HG02981 (cell line): ENCODE measurements at regions not wholly inside any gene's neighbourhood (a gene's known extent, or its start where the extent isn't known, plus 50 kb on each side); places are given as distances from the start of the nearest gene placed in this dataset.
A peak's percentile ranks its signal among the peaks of the same experiment; 100 is the strongest.

Experiments
- ATAC-seq: cut with Tn5 transposase; IDR thresholded peaks from one replicate; pipeline ENCODE4 v1.9.1; 2021; ENCODE audit warnings: mild to moderate bottlenecking, moderate library complexity; ENCODE audit not compliant: unreplicated experiment

DNA sequence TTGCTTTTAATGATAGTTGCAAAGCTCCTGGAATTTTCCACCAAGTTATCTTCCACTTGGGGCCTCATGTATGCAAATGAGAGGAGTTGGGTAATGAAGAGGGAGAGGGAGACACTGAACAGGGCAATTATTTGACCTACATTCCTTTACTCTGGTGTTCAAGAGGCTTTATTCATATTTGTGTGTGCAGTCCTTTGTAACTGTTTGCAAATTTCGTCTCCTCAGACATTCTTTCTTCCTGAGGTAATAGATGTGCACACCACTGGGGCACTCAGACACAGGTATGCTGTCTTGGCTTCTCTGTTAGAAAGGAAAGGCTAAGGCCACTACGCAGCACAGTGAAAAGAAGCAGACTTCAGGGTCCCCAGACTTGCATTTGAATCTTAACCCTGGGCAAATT, 189.7 kb upstream of the IL12A start:
- ATAC-seq, result no peak

DNA sequence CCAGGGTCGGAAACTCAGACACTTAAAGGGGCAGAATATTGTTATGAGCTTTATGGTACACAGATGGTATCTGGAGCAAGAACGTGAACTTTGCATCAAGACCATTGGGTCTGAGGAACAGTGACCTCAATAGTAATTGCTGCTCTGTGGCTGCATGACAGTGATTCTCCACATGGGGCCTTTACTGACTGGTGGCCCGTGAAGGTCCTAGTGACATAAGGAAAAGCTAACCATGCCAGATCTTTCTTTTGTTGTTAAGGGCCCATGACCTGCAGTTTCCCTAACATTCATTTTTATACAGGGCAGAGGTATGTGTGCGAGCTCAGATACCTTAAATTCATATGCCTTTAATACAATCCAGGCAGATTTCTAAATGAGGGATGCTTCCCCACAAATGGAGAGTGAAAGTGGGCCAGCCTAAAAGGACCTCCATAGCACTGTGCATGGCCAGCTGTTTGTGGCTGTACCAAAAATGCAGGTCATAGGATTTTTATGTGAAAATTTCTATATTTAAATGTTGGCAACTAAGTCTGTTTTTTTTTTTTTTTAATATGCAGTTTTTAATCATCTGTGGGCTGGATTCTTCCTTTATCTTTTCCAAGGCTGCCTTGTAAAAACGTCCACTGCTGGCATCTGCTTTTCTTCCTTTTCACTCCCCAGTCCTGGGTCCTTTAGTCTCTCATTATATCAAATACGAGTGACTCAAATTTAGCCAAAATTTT, 188.0 kb upstream of the IL12A start:
- no peak for ATAC-seq

DNA sequence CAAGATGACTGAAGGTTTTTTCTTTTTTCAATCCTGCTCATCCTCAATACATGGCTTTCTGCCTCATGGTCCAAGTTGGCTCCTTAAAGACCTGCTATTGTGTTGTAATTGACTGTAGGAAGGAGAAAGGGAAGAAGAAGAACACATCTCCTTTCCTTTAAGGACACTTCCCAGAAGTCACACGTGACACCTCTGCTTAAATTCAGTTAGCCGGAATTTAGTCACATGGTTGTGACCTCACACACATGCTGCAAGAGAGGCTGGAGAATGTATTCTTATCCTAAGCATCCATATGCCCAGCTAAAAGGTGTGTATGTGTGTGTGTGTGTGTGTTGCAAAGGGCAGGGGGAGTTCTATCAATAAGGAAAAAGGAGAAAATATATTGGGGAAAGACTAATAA, 185.8 kb upstream of the IL12A start:
- ATAC-seq, result no peak

DNA sequence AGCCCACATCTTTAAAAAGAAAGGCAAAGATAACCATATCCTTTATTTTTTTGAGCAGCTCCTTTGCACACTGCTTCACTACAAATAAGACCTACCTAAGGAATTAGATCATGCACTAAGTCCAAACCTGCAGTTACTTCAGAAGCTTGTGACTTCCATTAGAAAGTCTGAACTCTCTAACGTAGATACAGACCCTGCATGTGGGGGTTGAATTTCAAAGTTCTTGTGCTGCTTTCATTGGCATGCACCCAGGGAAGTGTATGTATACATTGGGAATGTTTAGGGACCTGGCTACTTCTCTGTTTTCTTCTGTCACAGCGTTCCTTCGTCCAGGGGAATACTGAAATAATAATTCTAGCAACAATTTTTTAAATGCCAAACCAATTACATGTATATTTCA, 185.2 kb upstream of the IL12A start:
- no peak for ATAC-seq

DNA sequence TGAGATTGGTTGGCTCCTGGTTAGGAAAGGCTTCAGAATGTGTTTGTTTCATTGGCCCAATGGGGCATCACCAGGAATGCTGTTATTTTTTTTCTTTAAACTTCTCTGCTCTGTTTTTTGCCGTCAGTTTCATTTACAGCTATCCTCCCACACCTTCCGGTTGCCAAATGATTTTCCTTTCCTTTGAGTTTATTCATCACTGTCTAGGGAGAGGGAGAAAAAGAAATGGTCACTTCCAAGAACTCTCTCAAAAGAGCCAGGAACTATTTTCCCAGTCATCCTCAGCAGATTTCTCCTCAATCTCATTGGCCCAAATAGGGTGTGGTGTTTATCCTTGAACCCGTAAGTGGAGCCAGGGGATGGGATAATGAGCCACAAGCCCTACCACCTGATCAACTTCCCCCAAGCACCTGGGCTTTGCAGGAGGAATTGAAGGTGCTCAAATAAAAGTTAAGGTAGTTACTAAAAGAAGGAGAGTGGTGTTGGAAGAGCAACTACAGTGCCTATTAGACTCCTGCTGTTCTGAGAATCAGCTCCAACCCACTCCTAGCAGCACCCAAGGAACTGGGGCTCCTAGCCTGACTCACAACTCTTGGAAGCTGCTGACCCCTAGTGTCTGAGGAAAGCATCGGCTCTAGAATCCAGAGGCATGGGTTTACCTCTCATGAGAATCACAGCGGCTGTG, 183.8 kb upstream of the IL12A start:
- ATAC-seq, result peak; percentile 97

DNA sequence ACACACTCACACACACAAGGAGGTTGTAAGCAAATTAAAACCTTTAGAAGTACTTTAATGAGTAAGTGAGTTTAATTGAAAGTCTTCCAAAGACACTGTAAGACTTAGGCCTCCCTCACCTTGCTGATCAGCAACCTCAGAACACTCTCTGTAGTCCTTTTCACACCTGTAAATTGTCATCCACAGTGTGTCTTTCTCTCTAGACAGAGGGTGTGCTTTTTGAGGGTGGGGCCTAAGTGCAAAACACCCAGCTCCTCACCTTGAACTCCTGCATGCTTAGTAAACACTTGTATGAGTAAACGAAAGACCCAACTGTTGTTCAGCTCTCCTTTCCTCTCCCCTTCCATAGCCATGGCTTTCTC, 183.2 kb upstream of the IL12A start:
- peak; percentile 5 for ATAC-seq

DNA sequence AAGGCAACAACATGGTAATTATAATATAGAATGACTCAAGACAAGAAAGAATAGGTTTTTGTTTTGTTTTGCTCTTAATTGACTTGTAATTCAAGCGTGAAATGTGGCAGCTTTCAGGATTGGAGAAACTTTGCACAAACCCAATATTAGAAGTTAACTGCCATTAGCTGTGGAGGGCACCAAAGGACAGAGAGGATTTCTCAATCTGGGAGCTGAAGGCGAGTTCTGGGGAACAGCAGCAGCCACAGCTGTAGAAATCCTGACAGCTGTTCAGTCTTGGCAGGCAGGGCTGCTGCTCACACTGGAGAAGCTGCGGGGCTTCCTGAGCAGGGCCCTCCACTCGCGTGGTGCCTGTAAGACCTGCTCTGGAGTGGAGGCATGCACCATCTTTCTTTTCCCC, 182.2 kb upstream of the IL12A start:
- no peak for ATAC-seq

DNA sequence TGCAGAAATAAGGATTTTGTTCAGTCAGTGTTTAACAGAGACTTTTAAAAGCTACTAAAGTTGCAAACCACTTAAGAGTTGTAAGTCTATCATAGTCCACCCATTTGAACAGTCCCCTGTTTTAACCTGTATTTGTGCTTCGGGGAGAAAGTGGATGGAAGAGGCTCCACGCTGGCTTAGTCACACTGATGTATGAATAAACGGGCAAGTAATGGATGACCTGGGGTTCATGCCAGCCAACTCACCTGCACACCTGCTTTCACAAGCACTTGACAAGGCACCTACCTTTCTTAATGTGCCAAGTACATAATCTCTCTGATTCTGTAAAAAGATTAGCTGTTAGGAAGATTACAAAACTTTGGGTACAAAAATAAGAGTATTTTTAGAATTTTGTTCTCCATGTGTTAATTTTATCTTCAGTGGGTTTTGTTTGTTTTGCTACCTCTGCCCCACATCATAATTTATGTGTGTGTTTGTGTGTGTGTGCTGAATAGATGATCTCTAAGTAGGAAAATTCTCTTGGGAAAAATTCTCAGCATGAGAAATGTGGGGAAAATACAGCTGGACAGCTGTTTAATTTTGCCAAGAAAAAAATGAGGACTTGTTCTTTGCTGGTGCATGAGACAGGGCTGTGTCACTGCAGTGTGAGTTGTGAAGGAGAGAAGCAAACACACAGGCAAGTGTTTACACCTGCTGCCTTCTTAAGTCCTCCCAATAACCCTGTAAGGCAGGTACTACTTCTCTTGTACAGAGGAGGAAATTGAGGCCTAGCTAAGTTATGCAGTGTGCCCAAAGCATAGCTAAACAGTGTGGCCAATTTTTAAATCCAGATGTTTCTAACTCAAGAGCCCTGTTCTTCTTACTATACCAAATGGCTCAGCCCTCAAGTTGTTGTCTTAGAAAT, 181.2 kb upstream of the IL12A start:
- ATAC-seq, result no peak

DNA sequence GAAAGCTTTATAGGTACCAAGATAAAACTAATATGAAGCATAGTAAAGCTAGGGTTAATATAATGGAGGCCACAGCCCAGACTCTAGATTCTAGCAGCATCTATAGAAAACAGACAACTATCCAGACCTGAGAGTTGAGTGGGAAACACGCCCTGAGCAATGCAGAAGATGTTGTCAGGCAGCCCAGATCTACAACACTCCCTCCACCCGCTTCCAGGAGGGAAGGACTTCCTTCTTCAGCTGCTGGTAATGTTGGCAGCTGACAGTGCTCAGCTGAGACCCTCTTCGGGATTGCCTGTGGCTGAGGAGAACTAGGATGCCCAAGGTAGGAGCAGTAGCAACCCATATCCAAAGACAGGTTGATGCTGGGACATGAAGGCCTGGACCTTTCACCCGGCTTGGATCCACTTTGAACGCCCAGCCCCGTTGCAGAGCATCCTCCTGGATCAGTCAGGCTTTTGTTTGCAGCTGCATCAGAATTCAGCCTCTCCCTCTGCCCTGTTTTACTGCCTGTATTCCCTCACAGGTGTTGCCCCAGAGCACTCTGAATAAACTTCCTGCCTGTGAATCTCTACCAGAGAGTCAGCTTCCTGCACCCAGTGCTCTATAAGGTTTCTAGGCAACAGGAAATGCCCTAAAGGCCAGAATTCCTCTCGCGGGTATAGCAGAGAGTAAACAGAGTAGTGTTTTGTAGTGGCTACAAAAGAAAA, 174.7 kb upstream of the IL12A start:
- ATAC-seq, result no peak

DNA sequence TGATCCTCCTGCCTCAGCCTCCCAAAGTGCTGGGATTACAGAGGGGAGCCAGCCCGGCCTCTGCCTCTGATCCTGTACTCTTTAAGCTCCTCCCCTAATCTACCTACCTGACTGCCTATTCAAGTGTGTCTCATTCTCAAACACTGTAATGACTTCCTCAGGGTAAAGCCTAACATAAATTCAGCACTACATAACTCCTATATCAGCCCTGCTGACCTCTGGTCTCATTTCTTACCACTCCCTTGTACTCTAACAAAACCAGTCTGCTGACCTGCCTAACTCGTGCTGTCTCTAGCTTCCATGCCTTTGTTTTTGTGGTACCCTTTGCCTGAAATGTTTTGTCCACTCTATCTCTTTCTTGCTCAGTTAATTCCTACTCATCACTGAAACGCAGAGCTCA, 172.1 kb upstream of the IL12A start:
- no peak for ATAC-seq

DNA sequence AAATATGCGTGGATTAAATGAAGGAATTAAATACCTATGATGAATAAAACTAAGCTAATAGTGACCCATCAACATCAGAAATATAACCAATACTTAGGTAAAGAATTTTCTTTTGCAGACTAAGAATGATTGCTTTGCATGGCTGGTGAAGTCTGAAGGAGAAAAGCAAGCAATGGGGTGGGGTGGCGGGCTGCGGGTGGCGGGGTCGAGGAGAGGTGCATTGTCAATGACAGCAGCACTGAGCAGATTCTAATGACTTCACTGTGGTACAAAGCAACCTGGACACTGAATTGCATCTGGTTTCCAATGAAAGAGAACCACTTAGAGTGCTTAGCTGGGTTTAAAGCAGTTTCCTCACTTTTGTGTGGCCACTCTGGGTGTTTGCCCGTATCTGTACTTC, 171.5 kb upstream of the IL12A start:
- ATAC-seq, result no peak

DNA sequence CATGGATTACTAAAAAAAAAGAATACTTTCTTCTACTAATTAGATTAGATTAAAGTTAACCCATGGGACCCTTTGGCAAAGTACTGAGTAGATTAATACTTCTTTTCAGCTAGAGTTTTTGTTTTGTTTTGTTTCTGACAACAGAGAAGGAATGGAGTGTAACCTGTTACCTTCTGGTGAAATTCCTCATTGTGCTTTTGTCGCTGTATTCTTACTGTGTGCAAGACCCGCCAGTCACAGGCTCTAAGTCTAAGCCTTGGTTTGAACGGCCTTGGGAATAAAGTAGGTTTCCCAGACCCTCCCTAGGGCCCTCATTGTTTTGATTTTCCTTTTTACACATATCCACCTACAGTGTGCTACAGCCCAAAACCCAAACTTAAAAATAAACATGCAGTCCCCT, 171.1 kb upstream of the IL12A start:
- ATAC-seq, result no peak

DNA sequence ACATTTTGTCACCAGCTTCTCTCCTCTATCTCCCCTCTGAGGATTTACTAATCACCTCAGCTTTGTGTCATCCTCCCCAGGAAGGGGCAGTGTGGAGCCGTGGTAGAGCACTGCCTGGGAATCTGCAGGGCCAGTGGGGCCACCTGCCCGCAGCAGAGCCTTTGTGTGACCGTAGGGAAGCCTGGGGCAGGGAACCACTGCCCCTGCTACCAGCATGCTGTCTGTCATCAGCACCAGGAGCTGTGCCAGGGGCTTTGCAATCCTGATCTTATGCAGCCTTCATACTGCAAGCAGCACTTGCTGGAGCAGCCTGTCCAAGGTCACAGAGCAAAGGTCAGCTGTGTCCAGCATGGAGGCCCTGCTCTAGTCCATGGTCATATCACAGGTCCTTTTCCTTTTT, 170.2 kb upstream of the IL12A start:
- no peak for ATAC-seq

DNA sequence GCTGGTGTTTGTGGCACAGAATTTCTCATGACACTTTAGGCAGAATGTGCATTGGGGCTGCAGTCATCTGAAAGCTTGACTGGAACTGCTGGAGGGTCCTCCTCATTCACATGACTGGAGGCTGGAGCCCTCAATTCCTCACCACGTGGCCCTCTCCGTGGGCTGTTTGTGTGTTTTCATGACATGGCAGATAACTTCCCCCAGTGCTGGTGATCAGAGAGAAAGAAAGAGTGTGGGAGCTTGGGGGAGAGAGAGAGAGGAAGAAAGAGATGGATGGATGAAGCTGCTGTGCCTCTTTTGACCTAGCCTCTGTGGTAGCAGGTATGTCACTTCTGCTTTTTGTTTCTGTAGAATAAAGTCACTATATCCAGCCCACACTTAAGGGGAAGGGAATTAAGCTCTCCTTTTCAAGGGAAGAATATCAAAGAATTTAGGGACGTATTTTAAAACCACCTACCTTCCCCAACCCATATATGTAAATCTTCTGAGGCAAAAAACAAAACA, 169.6 kb upstream of the IL12A start:
- no peak for ATAC-seq

DNA sequence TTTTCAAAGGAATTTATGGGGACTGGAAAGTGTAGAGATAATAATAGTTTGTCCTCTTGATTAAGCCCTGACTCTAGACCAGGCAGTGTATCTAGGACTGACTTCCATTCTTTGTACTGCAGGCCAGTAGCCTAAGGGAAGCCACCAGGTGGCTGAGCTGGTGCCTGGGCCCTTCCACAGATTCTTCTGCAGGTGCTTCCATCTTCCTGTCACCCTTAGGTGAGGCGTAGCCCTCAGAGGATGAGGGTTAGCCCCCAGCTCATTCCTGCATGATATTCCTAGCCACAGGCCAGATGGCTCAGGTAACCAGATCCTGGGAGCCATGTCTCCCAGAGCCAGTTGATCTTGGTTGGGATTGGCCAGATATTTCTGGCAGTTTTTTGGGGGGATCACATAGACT, 169.0 kb upstream of the IL12A start:
- ATAC-seq, result no peak

DNA sequence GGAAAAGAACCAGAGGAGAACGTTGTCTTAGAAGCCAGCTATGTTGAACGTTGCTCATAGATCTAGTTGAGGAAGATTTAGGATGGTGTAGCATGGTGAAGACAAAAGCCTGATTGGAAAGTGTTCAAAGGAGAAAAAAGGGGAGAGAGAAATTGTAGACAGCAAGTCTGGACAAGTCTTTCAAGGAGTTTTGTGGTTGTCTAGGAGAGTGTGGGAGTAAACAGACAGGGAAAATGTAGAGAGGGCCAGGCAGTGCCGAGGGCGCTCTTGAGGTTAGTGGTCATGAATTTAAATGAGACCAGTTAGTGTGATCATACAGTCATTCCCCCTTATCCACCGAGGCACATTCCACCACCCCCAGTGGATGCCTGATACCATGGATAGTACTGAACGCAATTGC, 167.5 kb upstream of the IL12A start:
- ATAC-seq, result no peak

DNA sequence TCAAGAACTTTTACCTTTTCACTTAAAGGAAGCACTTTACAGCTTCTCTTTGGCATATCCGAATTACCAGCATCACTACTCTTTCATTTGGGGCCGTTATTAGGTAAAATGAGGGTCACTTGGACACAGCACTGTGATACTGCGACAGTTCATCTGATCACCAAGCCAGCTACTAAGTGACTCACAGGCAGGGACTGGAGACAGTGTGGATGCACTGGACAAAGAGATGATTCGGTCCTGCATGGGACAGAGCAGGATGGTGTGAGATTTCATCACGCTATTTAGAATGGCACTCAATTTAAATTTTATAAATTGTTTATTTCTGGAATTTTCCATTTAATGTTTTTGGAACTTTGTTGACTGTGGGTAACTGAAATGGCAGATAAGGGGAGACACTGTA, 166.9 kb upstream of the IL12A start:
- ATAC-seq, result no peak

DNA sequence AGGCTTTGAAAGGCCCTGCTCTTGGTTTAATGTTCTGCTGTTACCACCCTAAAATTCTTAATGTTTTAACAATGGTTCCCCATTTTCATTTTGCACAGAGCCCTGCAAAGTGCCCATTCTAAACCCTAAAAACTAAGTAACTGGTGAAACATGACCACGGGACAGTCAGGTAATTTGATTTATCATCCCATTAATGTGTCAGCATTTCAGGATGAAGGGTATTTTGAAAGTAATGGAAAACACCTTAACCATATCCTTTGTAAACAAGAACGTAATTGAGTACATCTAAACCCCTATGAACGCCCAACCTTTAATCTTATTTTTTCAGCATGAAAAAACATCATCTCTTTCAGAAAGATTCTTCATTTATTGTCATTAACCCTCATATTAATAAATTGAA, 164.9 kb upstream of the IL12A start:
- no peak for ATAC-seq

DNA sequence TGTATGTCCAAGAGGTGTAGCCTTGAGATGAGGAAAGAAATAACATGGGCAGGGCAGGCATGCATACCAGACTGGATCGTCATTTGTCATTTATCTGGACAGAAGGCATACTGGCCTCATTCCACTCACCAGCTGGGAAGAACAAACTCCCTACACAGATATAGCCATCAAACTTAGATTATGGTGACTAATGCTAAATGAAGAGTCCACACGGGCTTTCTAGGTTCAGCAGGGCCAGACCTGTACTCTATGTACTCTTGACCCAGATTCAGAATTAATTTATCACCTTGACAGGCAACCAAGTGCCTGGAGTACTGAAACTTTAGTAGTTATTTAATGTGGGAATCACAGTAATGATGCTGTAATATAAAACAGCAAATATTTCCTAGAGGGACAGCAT, 164.3 kb upstream of the IL12A start:
- ATAC-seq, result no peak

DNA sequence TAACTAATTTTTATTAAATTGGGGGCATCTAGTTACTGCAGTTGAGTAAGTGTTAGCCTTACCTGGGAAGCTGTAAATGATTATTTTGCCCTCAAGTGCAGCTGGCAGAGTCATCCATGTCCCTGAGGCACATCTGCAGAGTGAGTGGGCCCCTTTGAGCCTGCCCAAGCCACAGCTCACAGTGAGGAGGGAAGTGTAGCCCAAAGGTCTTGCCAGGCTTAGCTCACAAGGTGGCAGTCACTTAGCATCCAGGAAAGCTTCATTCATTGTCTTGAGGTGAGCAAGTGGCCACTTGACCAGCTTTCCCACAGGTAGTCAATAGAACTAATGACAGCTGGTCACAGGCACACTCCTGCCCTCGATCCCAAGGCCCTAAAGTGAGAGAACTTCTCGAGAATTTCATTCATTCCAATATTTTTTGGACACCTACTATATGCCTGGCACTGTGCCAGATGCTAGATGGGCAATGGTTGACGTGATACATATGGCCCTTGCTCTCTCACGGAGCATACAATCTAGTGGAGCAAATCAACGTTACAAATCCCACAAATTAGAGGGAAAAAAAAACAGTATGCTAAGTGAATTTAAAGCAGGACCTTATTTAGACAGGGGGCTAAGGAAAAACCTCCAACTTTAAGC, 163.3 kb upstream of the IL12A start:
- no peak for ATAC-seq

DNA sequence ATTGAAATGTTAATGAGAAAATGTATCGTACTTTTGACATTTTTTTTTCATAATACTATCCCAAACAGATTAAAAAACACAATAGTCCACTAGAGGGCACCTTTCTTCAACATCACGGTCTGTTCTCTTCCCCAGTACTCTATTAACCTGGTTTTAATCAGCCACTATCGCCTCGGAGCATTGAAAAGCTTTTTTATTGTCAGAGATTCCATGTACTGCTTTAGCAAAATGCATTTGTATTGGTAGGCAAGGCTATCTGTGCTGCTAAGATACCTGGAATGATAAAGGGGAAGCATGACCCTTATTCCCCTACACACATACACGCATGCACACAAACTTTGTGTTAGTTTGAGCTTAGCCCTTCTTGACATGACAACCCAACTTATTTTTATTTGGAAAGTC, 160.1 kb upstream of the IL12A start:
- ATAC-seq, result peak; percentile 38
